Right atrium auricular region (tissue), 2 donors: ENCODE measurements at regions not wholly inside any gene's neighbourhood (a gene's known extent, or its start where the extent isn't known, plus 50 kb on each side); places are given as distances from the start of the nearest gene placed in this dataset.

Experiments used
- DNase-seq: peaks from one replicate; pipeline ENCODE4 v3.0.0-alpha.2; 2019; ENCODE audit warnings: low spot score
- H3K27ac ChIP-seq, 2 donors: fragments of 200-600 bp; sonication (generic); 1 replicate in 1 of 2; 2 replicates in 1 of 2; pipeline ENCODE4 v1.5.1; 2016 to 2019
- H3K27me3 ChIP-seq, 2 donors: fragments of 200-600 bp; sonication (generic); one replicate each; pipeline versions ENCODE4 v1.5.1 to v1.6.0; 2017 to 2019
- H3K36me3 ChIP-seq: fragments of 200-600 bp; sonication (generic); one replicate; pipeline ENCODE4 v1.5.1; 2016
- H3K4me1 ChIP-seq, 2 donors: fragments of 200-600 bp; sonication (generic); one replicate each; pipeline versions ENCODE4 v1.5.1 to v1.6.0; 2017 to 2019
- H3K4me3 ChIP-seq, 2 donors: fragments of 200-600 bp; sonication (generic); 1 replicate in 1 of 2; 2 replicates in 1 of 2; pipeline ENCODE4 v1.5.1; 2017 to 2019; ENCODE audit warnings: mild to moderate bottlenecking in 1 of 2, moderate library complexity in 1 of 2
- H3K9me3 ChIP-seq, 2 donors: fragments of 200-600 bp; sonication (generic); one replicate each; pipeline ENCODE4 v1.5.1; 2019
- CTCF ChIP-seq, 2 donors: fragments of 200-600 bp; sonication (generic); IDR thresholded peaks; one replicate each; pipeline ENCODE4 v1.5.1; 2019; ENCODE audit warnings: antibody characterized with exemption in 2 of 2

DNA sequence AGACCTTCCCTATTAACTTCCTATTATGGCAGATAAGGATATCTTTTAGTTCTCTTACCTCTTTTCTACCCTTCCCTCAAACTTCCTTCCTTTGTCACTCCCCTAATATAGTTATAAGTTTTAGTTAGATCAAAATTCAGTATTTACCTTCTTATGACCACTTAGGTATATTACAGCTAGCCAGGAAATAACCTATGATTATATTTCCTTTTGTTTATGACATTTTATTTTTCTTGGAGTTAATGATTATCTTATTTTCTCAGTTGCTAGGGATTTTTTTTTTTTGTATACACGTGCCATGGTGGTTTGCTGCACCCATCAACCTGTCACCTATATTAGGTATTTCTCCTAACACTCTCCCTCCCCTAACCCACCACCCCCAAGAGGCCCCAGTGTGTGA, 88.2 kb upstream of the ZBED5 start:
- no peak for TF ChIP-seq CTCF (IDR thresholded peaks at IDR 0.05)
- peaks cover 0 to 4% of the 10 kb centered on the region in 2 donors for H3K4me1 ChIP-seq

DNA sequence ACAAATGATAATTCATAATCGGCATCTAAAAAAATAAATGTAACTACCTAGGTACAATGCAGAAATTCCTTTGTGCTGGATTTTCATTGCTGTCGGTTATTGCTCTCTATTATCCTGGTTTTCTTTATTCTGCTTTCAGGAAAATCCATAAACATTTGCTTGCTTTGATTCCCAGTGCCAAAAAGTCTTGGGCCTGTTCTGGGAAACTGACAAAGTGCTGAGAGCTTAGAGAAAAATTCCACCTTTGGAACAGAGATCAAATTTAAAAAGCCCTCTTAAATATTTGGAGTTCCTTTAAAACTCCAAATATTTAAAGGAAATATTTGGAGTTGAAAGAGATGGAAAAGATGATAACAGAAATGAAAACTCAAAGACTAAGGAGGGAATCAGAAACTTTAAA, 87.3 kb upstream of the ZBED5 start:
- H3K36me3 ChIP-seq: no peaks in the 10 kb centered on the region
- H3K4me1 ChIP-seq: peaks cover 0 to 4% of the 10 kb centered on the region in 2 donors
- no peaks in the 10 kb centered on the region for H3K27me3 ChIP-seq
- H3K9me3 ChIP-seq: no peaks in the 10 kb centered on the region
- H3K27ac ChIP-seq: no peak overlapping the region
- DNase-seq: no peak
- no peak for TF ChIP-seq CTCF (IDR thresholded peaks at IDR 0.05)
- H3K4me3 ChIP-seq: no peak overlapping the region

More for the DNA sequence above, 88.2 kb upstream of the ZBED5 start:
- Histone ChIP-seq H3K36me3 (no peaks in the 10 kb centered on the region), H3K9me3 (no peaks in the 10 kb centered on the region), H3K27me3 (no peaks in the 10 kb centered on the region), H3K4me3 (no peak overlapping the region), H3K27ac (no peak overlapping the region)
- no peak for DNase-seq

- H3K36me3 ChIP-seq: no peaks in the 10 kb centered on the region
- H3K4me3 ChIP-seq: no peak overlapping the region
- H3K9me3 ChIP-seq: no peaks in the 10 kb centered on the region
- no peak for TF ChIP-seq CTCF (IDR thresholded peaks at IDR 0.05)
- DNase-seq: no peak
- H3K27ac ChIP-seq: no peak overlapping the region
- H3K4me1 ChIP-seq: peaks cover 0 to 4% of the 10 kb centered on the region in 2 donors
- H3K27me3 ChIP-seq: no peaks in the 10 kb centered on the region
These were observed 86.1 kb upstream of the ZBED5 start for GRCh38 chr11:10943968-10944367.

DNA sequence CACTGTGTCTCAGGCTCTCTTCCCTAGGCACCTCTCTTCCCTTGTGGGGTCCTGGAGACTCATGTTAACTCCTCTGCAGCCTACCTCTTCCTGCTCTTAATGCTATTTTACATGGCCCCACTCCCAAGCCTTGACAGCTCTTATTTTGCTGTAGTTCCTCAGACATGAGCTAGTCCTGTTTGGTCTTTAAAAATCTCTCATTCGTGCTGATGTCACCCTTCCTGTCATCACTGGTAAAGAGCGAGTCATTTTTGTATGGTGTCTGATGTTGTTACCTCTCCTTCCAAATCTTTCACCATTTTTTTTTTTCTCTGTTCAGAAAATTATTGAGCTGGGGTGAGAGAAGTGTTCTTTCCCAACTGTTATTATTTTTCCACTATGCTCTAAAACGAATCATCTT, 84.8 kb upstream of the ZBED5 start:
- Histone ChIP-seq H3K27me3 (no peaks in the 10 kb centered on the region), H3K4me3 (no peak overlapping the region), H3K27ac (no peak overlapping the region), H3K4me1 (peaks cover 0 to 4% of the 10 kb centered on the region in 2 donors), H3K9me3 (no peaks in the 10 kb centered on the region), H3K36me3 (no peaks in the 10 kb centered on the region)
- TF ChIP-seq CTCF (IDR thresholded peaks at IDR 0.05): no peak
- DNase-seq: no peak

DNA sequence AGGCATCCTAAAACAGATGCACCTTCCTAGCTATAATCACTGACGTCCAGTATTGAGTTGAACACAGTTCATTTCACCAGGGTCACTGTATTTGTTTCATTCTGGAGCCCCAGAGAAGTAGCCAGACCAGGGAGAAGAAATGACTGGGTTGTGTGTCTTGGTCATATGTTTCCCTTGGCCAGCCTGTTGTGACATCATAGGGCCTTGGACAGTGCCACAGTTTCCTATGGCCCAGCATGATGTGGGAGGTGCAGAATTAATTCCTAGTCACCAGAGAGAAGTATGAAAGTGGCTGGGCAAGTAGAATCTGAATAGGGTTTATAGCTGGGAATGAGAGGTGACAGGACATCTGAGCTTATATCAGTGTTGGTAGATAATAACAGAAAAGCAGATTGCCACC, 84.0 kb upstream of the ZBED5 start:
- Histone ChIP-seq H3K4me3 (no peak overlapping the region), H3K27ac (no peak overlapping the region), H3K36me3 (no peaks in the 10 kb centered on the region), H3K4me1 (peaks cover 0 to 4% of the 10 kb centered on the region in 2 donors), H3K27me3 (no peaks in the 10 kb centered on the region), H3K9me3 (no peaks in the 10 kb centered on the region)
- DNase-seq: no peak
- TF ChIP-seq CTCF (IDR thresholded peaks at IDR 0.05): no peak

DNA sequence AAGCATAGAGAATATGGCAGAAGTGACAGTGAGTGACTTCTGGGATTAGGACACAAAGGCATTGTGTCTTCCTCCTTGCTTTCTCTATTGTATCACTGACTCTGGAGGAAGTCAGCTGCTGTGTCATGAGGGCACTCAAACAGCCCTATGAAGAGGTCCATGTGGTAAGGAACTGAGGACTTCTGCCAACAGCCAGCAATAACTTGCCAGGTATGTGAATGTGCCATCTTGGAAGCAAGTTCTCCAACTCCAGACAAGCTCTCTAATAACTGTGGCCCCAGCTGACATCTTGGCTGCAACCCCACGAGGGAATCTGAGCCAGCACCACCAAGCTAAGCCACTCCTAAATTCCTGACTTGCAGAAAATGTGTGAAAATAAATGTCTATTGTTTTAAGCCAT, 83.6 kb upstream of the ZBED5 start:
- peaks cover 0 to 4% of the 10 kb centered on the region in 2 donors for H3K4me1 ChIP-seq
- H3K9me3 ChIP-seq: no peaks in the 10 kb centered on the region
- H3K27me3 ChIP-seq: no peaks in the 10 kb centered on the region
- no peaks in the 10 kb centered on the region for H3K36me3 ChIP-seq
- H3K27ac ChIP-seq: no peak overlapping the region
- DNase-seq: no peak
- H3K4me3 ChIP-seq: no peak overlapping the region
- no peak for TF ChIP-seq CTCF (IDR thresholded peaks at IDR 0.05)
